ENCODE measurements at regions not wholly inside any gene's neighbourhood (a gene's known extent, or its start where the extent isn't known, plus 50 kb on each side); places are given as distances from the start of the nearest gene placed in this dataset.

- TF ChIP-seq ZNF416 (tag by site-specific recombination; IDR thresholded peaks at IDR 0.05): no peak
- TF ChIP-seq ELK4 (IDR thresholded peaks at IDR 0.05; ENCODE audit: borderline replicate concordance, low read depth, low read length): no peak
- TF ChIP-seq ZSCAN4 (tag by site-specific recombination; IDR thresholded peaks at IDR 0.05): no peak
- TF ChIP-seq HOXA7 (CRISPR knock-in tag; IDR thresholded peaks at IDR 0.05; ENCODE audit: borderline replicate concordance): no peak
Measured at GRCh38 chr1:60350531-60350930, 277.0 kb upstream of the C1orf87 start (continued).

- Histone ChIP-seq H3K4me1 (ENCODE audit: control insufficient read depth, insufficient read depth, low read length) (no peaks in the 10 kb centered on the region), H3K27ac (ENCODE audit: extremely low read depth, low read depth, low read length) (no peak overlapping the region), H3K36me3 (ENCODE audit: control insufficient read depth in 2 of 2, insufficient read depth in 1 of 2, low read length in 2 of 2) (no peaks in the 10 kb centered on the region), H3K4me3 (ENCODE audit: low read depth, low read length) (no peak overlapping the region), H3K9me3 (ENCODE audit: control insufficient read depth, insufficient read depth, low read depth, low read length) (no peaks in the 10 kb centered on the region)
- CTCF ChIA-PET: no interaction called here
- POLR2A ChIA-PET: no interaction called here
- no peak for TF ChIP-seq INSM2 (tag by site-specific recombination; IDR thresholded peaks at IDR 0.05)
- no peak for TF ChIP-seq BCL11A (tag by site-specific recombination; IDR thresholded peaks at IDR 0.05; ENCODE audit: low read depth)
- no peak for TF ChIP-seq ZBTB20 (tag by site-specific recombination; IDR thresholded peaks at IDR 0.05)
- TF ChIP-seq ZNF426 (tag by site-specific recombination; IDR thresholded peaks at IDR 0.05): no peak
- TF ChIP-seq ZNF366 (tag by site-specific recombination; conservative IDR thresholded peaks at IDR 0.05): no peak
- TF ChIP-seq ZBTB49 (tag by site-specific recombination; IDR thresholded peaks at IDR 0.05; ENCODE audit: low read depth): no peak
- no peak for TF ChIP-seq ZNF639 (tag by site-specific recombination; IDR thresholded peaks at IDR 0.05)
- TF ChIP-seq ZNF146 (tag by site-specific recombination; IDR thresholded peaks at IDR 0.05): no peak
- no peak for TF ChIP-seq ZNF391 (tag by site-specific recombination; IDR thresholded peaks at IDR 0.05; ENCODE audit: borderline replicate concordance, low read depth)
- TF ChIP-seq YY1 (tag by site-specific recombination; IDR thresholded peaks at IDR 0.05): no peak
- no peak for TF ChIP-seq ZNF791 (tag by site-specific recombination; IDR thresholded peaks at IDR 0.05)
- no peak for TF ChIP-seq FEZF1 (tag by site-specific recombination; IDR thresholded peaks at IDR 0.05)
- no peak for TF ChIP-seq ZNF626 (tag by site-specific recombination; IDR thresholded peaks at IDR 0.05)
- TF ChIP-seq GFI1B (tag by site-specific recombination; IDR thresholded peaks at IDR 0.05): no peak
- no peak for TF ChIP-seq ELK4 (IDR thresholded peaks at IDR 0.05; ENCODE audit: borderline replicate concordance, low read depth, low read length)
- TF ChIP-seq ZNF645 (tag by site-specific recombination; IDR thresholded peaks at IDR 0.05): no peak
- TF ChIP-seq ZNF529 (tag by site-specific recombination; IDR thresholded peaks at IDR 0.05; ENCODE audit: insufficient replicate concordance): no peak
- no peak for TF ChIP-seq ZNF518A (tag by site-specific recombination; conservative IDR thresholded peaks at IDR 0.05; ENCODE audit: low read depth)
Measured at GRCh38 chr1:60348884-60349283, 275.3 kb upstream of the C1orf87 start.

Data from HEK293 (cell line).